ENCODE measurements at regions not wholly inside any gene's neighbourhood (a gene's known extent, or its start where the extent isn't known, plus 50 kb on each side); places are given as distances from the start of the nearest gene placed in this dataset.
"Not testable (repeated sequence)": the region's sequence is repeated elsewhere in the genome, so short reads cannot be mapped to it uniquely, and the experiment has no call there.

GRCh38 chr2:147348931-147349555 lies 495.8 kb upstream of the ACVR2A start:
- DNase-seq = no peak

- DNase-seq = no peak
Observed at GRCh38 chr2:147346142-147346541, 498.7 kb upstream of the ACVR2A start.

GRCh38 chr2:147345246-147345645 lies 499.6 kb upstream of the ACVR2A start:
- DNase-seq = no peak

GRCh38 chr2:147342329-147342728 lies 502.5 kb upstream of the ACVR2A start:
- DNase-seq = no peak

- no peak for DNase-seq
Observed at GRCh38 chr2:147331790-147332419, 512.9 kb upstream of the ACVR2A start.

GRCh38 chr2:147330925-147331324 lies 513.9 kb upstream of the ACVR2A start:
- no peak for DNase-seq

- DNase-seq = no peak
Observed at GRCh38 chr2:147327613-147328012, 517.2 kb upstream of the ACVR2A start.

GRCh38 chr2:147325990-147326389 lies 518.8 kb upstream of the ACVR2A start:
- no peak for DNase-seq

GRCh38 chr2:147320146-147320545 lies 524.7 kb upstream of the ACVR2A start:
- DNase-seq = no peak

- no peak for DNase-seq
Observed at GRCh38 chr2:147311058-147311430, 533.8 kb upstream of the ACVR2A start.

- DNase-seq = no peak
Observed at GRCh38 chr2:147310335-147311057, 534.3 kb upstream of the ACVR2A start.

- DNase-seq = no peak
Observed at GRCh38 chr2:147297820-147298219, 547.0 kb upstream of the ACVR2A start.

- DNase-seq = no peak
Observed at GRCh38 chr2:147294825-147295392, 549.9 kb upstream of the ACVR2A start.

- DNase-seq = no peak
Observed at GRCh38 chr2:147293991-147294824, 550.6 kb upstream of the ACVR2A start.

GRCh38 chr2:147288131-147288530 lies 556.7 kb upstream of the ACVR2A start:
- no peak for DNase-seq

GRCh38 chr2:147275943-147276342 lies 568.9 kb upstream of the ACVR2A start:
- DNase-seq = no peak

GRCh38 chr2:147273628-147274027 lies 571.2 kb upstream of the ACVR2A start:
- no peak for DNase-seq

GRCh38 chr2:147273106-147273505 lies 571.7 kb upstream of the ACVR2A start:
- no peak for DNase-seq

- DNase-seq = not testable (repeated sequence)
Observed at GRCh38 chr2:147269581-147269980, 575.2 kb upstream of the ACVR2A start.

- DNase-seq = no peak
Observed at GRCh38 chr2:147260241-147260640, 584.6 kb upstream of the ACVR2A start.

GRCh38 chr2:147255812-147256211 lies 589.0 kb upstream of the ACVR2A start:
- DNase-seq = no peak

- no peak for DNase-seq
Observed at GRCh38 chr2:147250652-147251356, 594.0 kb upstream of the ACVR2A start.
